Coronary artery (tissue), 2 donors: ENCODE measurements at regions not wholly inside any gene's neighbourhood (a gene's known extent, or its start where the extent isn't known, plus 50 kb on each side); places are given as distances from the start of the nearest gene placed in this dataset.

Experiments
- DNase-seq: peaks from one replicate; pipeline ENCODE4 v3.0.0-alpha.2; 2017; ENCODE audit warnings: low spot score
- H3K27ac ChIP-seq, 2 donors: fragments of 200-600 bp; sonication (generic); one replicate each; pipeline ENCODE4 v1.5.1; 2016 to 2019
- H3K4me3 ChIP-seq: fragments of 200-600 bp; sonication (generic); 2 replicates; pipeline ENCODE4 v1.5.1; 2016; ENCODE audit warnings: mild to moderate bottlenecking, moderate library complexity
- CTCF ChIP-seq: fragments of 200-600 bp; sonication (generic); IDR thresholded peaks from one replicate; pipeline ENCODE4 v1.5.1; 2019; ENCODE audit warnings: antibody characterized with exemption

GRCh38 chr11:70716216-70716615 lies 317.9 kb downstream of the CTTN start:
- TF ChIP-seq CTCF = no peak
- Histone ChIP-seq H3K4me3 (no peak overlapping the region), H3K27ac (no peak overlapping the region)
- no peak for DNase-seq

- no peak for DNase-seq
- TF ChIP-seq CTCF = no peak
- Histone ChIP-seq H3K4me3 (no peak overlapping the region), H3K27ac (no peak overlapping the region)
Observed at GRCh38 chr11:70716986-70717775, 318.9 kb downstream of the CTTN start.

GRCh38 chr11:70717936-70718595 lies 319.7 kb downstream of the CTTN start:
- DNase-seq = no peak
- no peak overlapping the region for H3K4me3 ChIP-seq
- H3K27ac ChIP-seq = no peak overlapping the region
- TF ChIP-seq CTCF = no peak

GRCh38 chr11:70719516-70719915 lies 321.2 kb downstream of the CTTN start:
- no peak for DNase-seq
- no peak for TF ChIP-seq CTCF
- H3K27ac ChIP-seq = no peak overlapping the region
- H3K4me3 ChIP-seq = no peak overlapping the region

GRCh38 chr11:70720281-70720680 lies 322.0 kb downstream of the CTTN start:
- no peak for TF ChIP-seq CTCF
- no peak for DNase-seq
- Histone ChIP-seq H3K4me3 (no peak overlapping the region), H3K27ac (no peak overlapping the region)

- DNase-seq = no peak
- no peak overlapping the region for H3K27ac ChIP-seq
- TF ChIP-seq CTCF = no peak
Observed at GRCh38 chr11:70721006-70721405, 322.7 kb downstream of the CTTN start.

GRCh38 chr11:70725278-70725677 lies 326.9 kb downstream of the CTTN start:
- no peak for DNase-seq
- TF ChIP-seq CTCF = no peak
- no peak overlapping the region for H3K27ac ChIP-seq
- no peak overlapping the region for H3K4me3 ChIP-seq

More at GRCh38 chr11:70721006-70721405, 322.7 kb downstream of the CTTN start:
- H3K4me3 ChIP-seq = no peak overlapping the region
